ENCODE measurements at regions not wholly inside any gene's neighbourhood (a gene's known extent, or its start where the extent isn't known, plus 50 kb on each side); places are given as distances from the start of the nearest gene placed in this dataset.

GRCh38 chrX:45381841-45382240 lies 181.2 kb upstream of the DIPK2B start:
- TF ChIP-seq ZFP36 (IDR thresholded peaks at IDR 0.05; ENCODE audit: borderline replicate concordance, partially characterized antibody) (no peak), ZSCAN20 (CRISPR knock-in tag; IDR thresholded peaks at IDR 0.05) (no peak), RAD21 (conservative IDR thresholded peaks at IDR 0.05 in 1 of 2, IDR thresholded peaks at IDR 0.05 in 1 of 2) (no peak), SREBF2 (IDR thresholded peaks at IDR 0.05) (no peak), TFCP2L1 (CRISPR knock-in tag; IDR thresholded peaks at IDR 0.05) (no peak), HES2 (IDR thresholded peaks at IDR 0.05) (no peak), NFE2L2 (conservative IDR thresholded peaks at IDR 0.05; ENCODE audit: low read length) (no peak), MYC (IDR thresholded peaks at IDR 0.05; ENCODE audit: borderline replicate concordance, low read length) (no peak)
- ChIA-PET POLR2A (no interaction called here), CTCF (no interaction called here)
- H3K9me3 ChIP-seq = no peaks in the 10 kb centered on the region
- DNase-seq (ENCODE audit: low read depth in 1 of 2, low spot score in 1 of 2) (no peak), ATAC-seq (no peak), FAIRE-seq (no peak)
- no peak overlapping the region for H3K4me3 ChIP-seq
- H3K27ac ChIP-seq = no peak overlapping the region
- H3K4me2 ChIP-seq = no peak overlapping the region
- H3K4me1 ChIP-seq = no peaks in the 10 kb centered on the region
- 93% methylated on average over 27 of the region's 34 CpGs for WGBS (ENCODE audit: missing lambda C conversion rate)

GRCh38 chrX:45381366-45381765 lies 180.7 kb upstream of the DIPK2B start:
- Histone ChIP-seq H3K9me3 (no peaks in the 10 kb centered on the region), H3K4me3 (no peak overlapping the region), H3K4me2 (no peak overlapping the region), H3K27ac (no peak overlapping the region), H3K4me1 (no peaks in the 10 kb centered on the region)
- FAIRE-seq (no peak), ATAC-seq (no peak), DNase-seq (ENCODE audit: low read depth in 1 of 2, low spot score in 1 of 2) (no peak)
- no peak for TF ChIP-seq TP53 (CRISPR knock-in tag; IDR thresholded peaks at IDR 0.05)
- no peak for TF ChIP-seq NPAS2 (CRISPR knock-in tag; IDR thresholded peaks at IDR 0.05; ENCODE audit: borderline replicate concordance)
- CTCF ChIA-PET = no interaction called here
- POLR2A ChIA-PET = no interaction called here
- WGBS (ENCODE audit: missing lambda C conversion rate) = 89% methylated on average over 16 of the region's 24 CpGs

- FAIRE-seq (no peak), DNase-seq (ENCODE audit: low read depth in 1 of 2, low spot score in 1 of 2) (no peak), ATAC-seq (no peak)
- no peak overlapping the region for H3K4me3 ChIP-seq
- no peaks in the 10 kb centered on the region for H3K4me1 ChIP-seq
- ChIA-PET CTCF (no interaction called here), POLR2A (no interaction called here)
- H3K9me3 ChIP-seq = no peaks in the 10 kb centered on the region
- H3K4me2 ChIP-seq = no peak overlapping the region
- TF ChIP-seq BCL3 (IDR thresholded peaks at IDR 0.05) (no peak), TP53 (CRISPR knock-in tag; IDR thresholded peaks at IDR 0.05) (no peak), ATOH8 (CRISPR knock-in tag; IDR thresholded peaks at IDR 0.05; ENCODE audit: low read depth) (no peak), CBX2 (IDR thresholded peaks at IDR 0.05; ENCODE audit: borderline replicate concordance, low read depth) (no peak), PBX3 (IDR thresholded peaks at IDR 0.05) (no peak), HOXA7 (CRISPR knock-in tag; IDR thresholded peaks at IDR 0.05) (no peak), RAD21 (conservative IDR thresholded peaks at IDR 0.05 in 1 of 2, IDR thresholded peaks at IDR 0.05 in 1 of 2) (no peak), FOSL2 (IDR thresholded peaks at IDR 0.05) (no peak), FOSL2 (CRISPR knock-in tag; IDR thresholded peaks at IDR 0.05) (no peak)
- H3K27ac ChIP-seq = no peak overlapping the region
These were observed 178.6 kb upstream of the DIPK2B start for GRCh38 chrX:45379236-45379635.

GRCh38 chrX:45372151-45372550 lies 171.5 kb upstream of the DIPK2B start:
- H3K4me3 ChIP-seq = no peak overlapping the region
- CTCF ChIA-PET = interaction anchor here (1.0 kb wide), 1 partner anchor 30 kb away, joined by 3 read pairs; no protein-coding TSS in a partner anchor
- POLR2A ChIA-PET = no interaction called here

More at GRCh38 chrX:45372151-45372550, 171.5 kb upstream of the DIPK2B start:
- Histone ChIP-seq H3K9me3 (peaks cover 12% of the 10 kb centered on the region; the same call in 2 of the 3 replicates), H3K4me2 (no peak overlapping the region), H3K27ac (no peak overlapping the region), H3K4me1 (no peaks in the 10 kb centered on the region)
- ATAC-seq = no peak
- no peak for DNase-seq (ENCODE audit: low read depth in 1 of 2, low spot score in 1 of 2)
- TF ChIP-seq CBX2 (IDR thresholded peaks at IDR 0.05; ENCODE audit: borderline replicate concordance, low read depth) (no peak), PHF8 (IDR thresholded peaks at IDR 0.05; ENCODE audit: borderline replicate concordance, low read depth) (no peak), NPAS2 (CRISPR knock-in tag; IDR thresholded peaks at IDR 0.05; ENCODE audit: borderline replicate concordance) (no peak), ATOH8 (CRISPR knock-in tag; IDR thresholded peaks at IDR 0.05; ENCODE audit: low read depth) (no peak), HES2 (IDR thresholded peaks at IDR 0.05) (no peak), MYC (IDR thresholded peaks at IDR 0.05; ENCODE audit: borderline replicate concordance, low read length) (no peak), HEYL (CRISPR knock-in tag; IDR thresholded peaks at IDR 0.05) (no peak), BHLHE40 (IDR thresholded peaks at IDR 0.05; ENCODE audit: low read depth, low read length) (no peak)
- FAIRE-seq = peak; percentile 13
